GM18519 (cell line): ENCODE measurements at regions not wholly inside any gene's neighbourhood (a gene's known extent, or its start where the extent isn't known, plus 50 kb on each side); places are given as distances from the start of the nearest gene placed in this dataset.
A peak's percentile ranks its signal among the peaks of the same experiment; 100 is the strongest.

ENCODE experiments used
- ATAC-seq: cut with Tn5 transposase; IDR thresholded peaks from one replicate; pipeline ENCODE4 v1.9.1; 2021; ENCODE audit warnings: mild to moderate bottlenecking, moderate library complexity; ENCODE audit not compliant: unreplicated experiment, low FRiP score

DNA sequence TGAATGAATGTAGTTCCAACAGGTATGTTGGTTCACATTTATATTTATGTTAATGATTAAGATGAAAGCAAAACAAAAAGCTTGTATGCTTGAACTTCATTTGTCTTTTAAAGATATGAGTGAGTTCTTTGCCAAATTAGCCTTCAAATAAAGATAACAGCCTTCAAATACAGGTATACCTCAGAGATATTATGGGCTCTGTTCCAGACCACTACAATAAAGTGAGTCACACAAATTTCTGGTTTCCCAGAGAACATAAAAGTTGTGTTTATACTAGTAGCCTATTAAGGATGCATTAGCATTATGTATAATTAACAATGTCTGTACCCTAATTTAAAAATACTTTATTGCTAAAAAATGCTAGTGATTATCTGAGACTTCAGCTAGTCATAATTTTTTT lies 245.3 kb upstream of the MAN1A1 start:
- ATAC-seq: no peak

DNA sequence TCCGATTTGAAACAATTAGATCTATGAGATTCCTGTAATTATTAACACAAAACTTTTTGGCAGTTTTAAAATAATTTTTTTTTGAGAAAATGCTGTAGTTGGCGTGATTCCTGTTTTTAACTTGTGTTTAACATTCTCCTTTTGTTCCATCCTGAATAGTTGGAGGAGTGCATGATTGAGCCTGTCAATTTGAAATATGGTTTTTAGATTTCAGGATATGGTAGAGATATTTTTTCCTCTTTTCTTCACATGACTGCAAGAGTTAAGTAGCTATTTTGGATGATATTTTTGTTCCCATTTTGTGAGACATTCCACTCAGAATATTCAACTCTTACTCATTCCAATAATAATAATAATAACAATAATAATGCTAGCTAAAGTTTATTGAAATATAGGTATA lies 241.7 kb upstream of the MAN1A1 start:
- ATAC-seq: no peak

DNA sequence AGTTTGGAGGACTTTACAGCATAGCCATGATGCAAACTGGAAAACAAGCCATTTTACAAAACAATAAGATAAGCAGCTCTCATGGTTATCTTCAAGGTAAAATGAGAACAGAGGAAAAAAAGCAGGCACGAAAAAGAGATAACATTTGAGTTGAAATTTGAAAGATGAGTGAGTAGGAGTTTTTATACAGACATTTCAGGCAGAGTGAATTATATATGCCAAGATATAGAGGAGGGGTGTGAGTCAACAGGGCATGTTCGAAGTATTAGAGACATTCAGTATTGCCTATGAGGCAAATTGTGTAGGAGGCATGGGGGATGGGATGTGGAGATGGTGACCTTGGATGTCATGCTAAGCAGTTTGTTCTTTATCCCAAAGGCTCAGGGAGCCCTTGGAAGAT lies 240.5 kb upstream of the MAN1A1 start:
- no peak for ATAC-seq

DNA sequence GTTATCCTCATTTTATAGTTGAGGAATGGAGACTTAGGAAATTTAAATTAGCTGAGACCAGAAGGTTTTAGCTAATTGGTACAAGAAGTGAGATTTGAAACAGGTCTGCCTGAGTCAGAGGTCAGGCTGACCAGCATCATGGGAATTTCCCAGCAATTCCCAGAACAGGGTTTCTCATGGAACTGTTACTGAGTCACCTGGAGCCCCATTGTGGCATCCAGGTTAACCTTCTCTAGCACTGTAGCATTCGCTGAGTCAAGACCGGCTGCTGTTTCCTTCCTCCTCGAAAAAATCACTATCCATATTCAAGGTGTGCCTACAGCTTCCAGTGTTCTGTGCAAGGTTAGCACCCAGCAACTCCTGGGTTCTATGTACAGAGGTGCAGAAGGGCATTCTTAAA lies 238.0 kb upstream of the MAN1A1 start:
- ATAC-seq: no peak

DNA sequence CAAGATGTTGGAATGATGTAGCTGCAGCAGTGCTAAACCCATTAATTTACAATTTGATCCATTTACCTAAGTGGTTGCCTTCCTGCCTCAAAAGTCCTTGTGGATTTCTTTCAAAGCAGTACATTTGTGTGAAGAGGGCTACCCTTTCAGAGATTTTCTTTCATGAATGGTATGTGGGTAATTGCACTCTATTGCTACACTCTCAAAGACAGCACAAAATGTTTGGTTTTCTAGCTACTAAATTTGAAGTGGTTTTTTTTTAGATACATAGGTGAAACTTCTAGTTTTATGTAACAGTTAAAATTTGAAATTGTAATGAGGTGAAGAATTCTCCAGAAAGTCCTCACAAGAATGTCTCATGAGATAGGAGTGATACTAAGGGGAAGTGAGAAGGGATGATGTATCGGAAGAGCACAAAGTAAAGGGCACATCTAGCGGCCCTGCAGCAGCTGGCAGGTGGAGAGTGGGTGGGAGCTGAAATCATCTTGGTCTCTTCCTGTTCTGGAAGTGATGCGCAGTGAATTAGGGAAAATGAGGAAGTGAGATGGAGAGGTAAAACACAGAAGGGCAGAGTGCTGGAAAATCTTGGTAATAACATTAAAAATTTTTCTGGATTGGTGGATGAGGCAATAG lies 236.8 kb upstream of the MAN1A1 start:
- ATAC-seq: peak; percentile 93

DNA sequence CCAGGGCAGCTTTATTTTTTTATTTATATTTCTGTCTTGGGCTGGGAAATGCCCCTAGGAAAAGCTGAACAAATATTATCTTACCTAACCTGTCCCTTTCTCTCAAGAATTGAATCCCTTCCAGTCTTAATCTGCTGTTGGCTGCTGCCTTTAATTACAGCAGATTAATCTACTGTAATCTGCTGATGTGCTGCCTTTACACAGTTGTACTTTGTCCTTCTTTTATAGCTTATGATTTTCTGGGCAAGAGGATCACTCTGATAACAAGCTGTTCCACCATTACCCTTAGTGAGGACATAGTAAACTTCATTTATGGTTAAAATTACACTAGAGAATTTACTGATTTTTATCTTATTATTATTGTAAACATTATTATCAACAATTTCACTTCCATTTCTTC lies 234.5 kb upstream of the MAN1A1 start:
- ATAC-seq: no peak

DNA sequence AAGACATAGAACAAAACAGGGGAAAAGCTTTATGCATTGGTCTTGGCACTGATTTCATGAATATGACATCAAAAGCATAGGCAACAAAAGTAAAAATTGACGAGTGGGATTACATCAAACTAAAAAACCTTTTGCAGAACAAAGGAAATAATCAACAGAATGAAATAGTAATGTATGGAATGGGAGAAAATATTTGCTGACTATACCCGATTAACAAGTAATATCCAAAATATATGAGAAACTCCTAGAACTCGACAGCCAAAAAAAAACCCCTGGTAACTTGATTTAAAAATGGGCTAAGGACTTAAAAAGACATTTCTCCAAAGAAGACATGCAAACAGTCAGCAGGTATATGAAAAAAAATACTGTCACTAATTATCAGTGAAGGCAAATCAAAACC lies 231.7 kb upstream of the MAN1A1 start:
- ATAC-seq: no peak

DNA sequence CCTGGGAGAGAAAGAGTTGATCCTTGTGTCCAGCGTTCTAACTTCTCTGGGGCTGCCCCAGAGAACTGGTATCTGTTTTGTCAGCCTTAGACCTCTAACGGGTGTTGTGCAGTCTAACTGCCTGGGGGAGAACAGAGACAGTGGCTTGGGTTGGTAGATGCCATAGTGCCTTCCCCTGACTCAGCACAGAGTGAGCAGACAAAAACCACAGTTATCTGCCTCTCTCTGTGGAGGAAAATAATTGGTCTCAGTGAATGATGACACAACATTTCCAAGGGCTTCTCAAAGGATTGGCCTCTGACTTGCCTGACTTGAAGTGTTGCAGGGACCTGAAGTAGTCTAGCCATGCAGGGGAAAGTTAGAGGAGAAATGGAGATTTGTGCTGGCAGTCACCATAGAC lies 226.2 kb upstream of the MAN1A1 start:
- no peak for ATAC-seq

DNA sequence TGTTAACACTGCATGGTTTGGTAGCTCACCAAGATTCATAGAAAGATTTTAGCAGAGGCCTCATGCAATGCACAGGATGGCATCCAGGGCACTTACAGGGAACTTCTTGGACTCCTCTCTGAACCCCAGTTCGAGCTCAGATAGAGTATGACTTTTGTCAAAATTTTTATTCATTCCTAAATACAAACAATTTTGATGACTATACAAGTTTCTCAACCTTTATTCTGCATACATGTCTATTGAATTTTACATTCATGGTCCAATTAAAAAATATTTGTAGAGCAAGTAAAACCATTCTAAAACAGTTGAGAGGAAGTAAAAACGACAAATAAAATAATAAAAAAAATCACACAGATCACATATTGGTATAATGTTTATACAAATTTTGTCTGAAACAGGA lies 219.0 kb upstream of the MAN1A1 start:
- no peak for ATAC-seq

DNA sequence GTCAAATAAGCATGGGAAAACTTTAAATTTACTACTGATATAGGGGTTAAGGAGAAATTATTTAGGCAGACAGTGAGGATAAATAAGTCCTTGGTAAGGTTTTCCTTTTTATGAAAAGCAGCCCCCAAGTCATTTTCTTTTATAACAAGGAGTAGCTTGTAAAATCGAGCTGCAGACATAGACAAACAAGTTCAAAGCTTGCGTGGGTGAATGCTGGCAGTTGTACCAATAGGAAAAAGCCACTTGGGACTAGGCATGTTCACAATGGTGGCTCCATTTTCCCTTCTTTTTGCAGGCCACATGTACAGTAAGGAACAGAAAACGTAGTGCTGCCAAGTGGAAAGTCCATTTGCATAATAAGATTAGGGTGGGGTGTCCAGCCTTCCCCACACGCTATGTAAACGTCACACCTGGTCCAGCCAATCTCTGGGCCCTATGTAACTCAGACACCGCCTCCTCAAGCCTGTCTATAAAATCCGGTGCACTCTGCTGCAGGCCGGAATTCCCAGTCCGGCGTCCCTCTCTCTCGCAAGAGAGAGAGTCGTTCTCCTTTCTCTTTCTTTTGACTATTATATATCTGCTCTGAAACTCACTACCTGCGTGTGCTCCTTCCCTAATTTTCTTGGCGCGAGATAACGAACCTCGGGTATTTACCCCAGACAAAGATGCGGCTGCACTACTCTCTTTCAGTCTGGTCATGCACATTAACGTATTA lies 217.1 kb upstream of the MAN1A1 start:
- ATAC-seq: no peak

DNA sequence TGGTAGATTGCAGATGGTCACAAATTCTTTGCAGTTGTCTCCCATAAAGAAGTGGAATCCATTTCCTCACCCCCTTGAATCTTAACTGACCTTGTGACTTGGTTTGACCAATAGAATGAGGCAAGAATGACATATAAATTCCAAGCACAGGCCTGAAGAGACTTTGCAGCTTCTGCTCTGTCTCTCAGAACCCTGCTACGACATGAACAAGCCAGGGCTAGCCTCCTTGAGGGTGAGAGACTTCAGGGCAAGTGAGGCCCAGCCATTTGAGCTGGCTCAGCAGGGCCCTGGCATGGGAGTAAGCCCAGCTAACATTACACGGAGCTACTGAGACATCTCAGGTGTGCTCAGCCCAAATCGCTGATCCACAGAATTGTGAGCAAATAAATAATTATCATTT lies 216.3 kb upstream of the MAN1A1 start:
- ATAC-seq: no peak

DNA sequence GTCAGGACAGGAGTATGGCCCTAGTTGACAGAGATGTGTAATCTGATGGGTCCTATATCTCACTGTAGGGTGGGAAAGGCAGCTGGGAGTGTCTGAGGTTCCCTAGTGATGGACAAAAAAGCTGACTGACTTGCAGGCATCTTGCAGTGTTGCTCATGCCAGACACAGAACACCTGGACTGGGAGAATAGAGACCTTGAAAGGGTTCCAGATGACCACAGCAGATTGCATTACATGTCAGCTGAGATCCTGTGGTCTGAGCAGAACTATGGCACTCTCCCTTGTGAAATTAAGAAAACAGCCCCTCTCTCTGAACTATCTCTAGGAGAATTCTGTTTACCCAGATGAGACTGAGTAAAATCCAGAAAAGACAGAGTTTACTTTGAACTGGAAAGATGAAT lies 212.6 kb upstream of the MAN1A1 start:
- no peak for ATAC-seq

DNA sequence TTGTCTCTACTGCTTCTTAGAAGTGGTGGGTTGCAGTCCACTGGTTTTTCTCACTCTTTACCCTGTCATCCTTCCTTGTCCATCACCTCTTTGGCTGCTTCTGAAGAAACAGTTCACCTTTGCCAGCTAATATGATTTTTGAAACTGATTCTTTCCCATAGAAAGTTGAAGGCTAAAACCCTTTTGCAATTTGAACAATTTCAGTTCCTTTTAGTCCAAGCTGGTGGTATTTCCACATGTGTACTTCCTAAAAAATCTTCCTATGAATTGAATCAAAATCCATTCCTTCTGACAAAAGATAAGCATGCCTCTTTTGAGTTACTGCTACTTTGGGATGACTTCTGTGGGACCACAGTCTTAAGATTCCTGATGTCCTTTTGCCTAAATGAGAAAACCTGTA lies 210.0 kb upstream of the MAN1A1 start:
- ATAC-seq: no peak

DNA sequence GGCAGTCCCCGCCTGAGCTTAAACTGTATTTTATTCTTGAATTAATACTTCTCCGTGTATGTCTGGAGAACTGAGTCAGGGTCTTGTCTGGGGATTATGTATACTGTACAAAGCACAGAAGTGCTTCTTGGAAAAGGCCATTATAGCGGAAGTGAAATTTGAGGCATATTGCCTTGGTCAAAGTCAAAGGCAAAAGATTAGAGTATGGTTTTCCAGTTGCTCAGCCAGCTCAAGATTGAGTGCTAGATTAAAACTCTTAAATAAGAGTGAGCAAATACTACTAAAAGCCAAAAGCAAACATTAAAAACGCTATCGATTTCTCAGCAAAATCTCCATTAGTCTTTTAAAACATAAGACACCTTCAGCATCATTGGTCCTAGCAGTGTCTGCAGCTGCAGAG lies 207.7 kb upstream of the MAN1A1 start:
- ATAC-seq: no peak

DNA sequence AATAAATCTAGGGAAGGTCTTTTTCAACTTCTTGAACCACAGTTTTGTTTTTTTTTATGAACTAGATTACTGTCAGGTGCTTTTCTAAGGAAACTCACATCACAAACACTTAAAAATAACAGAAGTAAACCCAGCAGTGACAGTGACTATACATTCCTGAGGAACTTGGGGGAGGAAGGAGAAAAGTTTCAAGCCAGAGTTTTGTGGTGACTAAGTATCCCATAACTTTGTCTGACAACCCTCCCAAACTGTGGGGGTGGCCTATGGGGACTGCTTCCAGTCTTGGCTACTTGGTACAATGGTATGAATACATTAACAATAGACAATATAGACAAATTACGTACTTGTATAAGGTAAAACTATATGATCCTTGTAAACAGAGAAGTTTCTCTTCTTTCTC lies 202.5 kb upstream of the MAN1A1 start:
- ATAC-seq: no peak

DNA sequence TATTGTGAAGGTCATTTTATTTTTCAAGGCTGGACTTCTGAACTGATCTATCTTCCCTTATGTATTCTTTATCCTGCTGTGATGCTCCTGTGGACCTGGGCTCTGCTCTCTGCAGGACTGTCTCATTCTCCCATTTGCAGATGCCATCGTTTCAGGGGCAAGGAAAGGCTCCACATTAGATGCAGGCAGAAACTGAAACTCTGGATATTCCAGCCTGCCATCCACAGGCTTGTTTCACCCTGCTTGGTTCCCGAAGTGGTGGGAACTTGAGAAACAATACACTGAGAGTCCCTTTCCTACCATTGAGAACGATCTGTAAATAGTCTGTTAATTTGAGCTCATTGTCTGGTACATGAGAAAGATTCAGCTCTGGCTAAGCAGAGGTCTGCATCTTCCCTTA lies 197.5 kb upstream of the MAN1A1 start:
- ATAC-seq: no peak

DNA sequence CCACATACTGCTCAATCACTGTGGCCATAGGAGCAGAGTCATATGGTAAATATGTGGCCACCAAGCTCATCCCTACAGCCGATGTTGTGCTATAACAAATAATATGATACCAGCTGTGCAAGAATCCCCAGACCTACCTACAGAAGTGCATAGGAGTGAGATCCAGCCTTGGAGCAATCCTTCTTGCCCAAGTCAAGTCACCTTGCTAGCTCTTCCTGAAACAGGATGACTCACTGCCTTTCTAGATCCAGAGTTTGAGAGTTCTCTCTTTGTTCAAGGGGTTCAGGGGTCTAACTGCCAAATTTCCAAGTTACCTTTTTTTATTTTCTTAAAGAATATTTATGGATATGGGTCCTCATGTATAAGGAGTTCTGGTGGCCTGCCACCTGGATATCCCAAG lies 195.7 kb upstream of the MAN1A1 start:
- ATAC-seq: no peak

DNA sequence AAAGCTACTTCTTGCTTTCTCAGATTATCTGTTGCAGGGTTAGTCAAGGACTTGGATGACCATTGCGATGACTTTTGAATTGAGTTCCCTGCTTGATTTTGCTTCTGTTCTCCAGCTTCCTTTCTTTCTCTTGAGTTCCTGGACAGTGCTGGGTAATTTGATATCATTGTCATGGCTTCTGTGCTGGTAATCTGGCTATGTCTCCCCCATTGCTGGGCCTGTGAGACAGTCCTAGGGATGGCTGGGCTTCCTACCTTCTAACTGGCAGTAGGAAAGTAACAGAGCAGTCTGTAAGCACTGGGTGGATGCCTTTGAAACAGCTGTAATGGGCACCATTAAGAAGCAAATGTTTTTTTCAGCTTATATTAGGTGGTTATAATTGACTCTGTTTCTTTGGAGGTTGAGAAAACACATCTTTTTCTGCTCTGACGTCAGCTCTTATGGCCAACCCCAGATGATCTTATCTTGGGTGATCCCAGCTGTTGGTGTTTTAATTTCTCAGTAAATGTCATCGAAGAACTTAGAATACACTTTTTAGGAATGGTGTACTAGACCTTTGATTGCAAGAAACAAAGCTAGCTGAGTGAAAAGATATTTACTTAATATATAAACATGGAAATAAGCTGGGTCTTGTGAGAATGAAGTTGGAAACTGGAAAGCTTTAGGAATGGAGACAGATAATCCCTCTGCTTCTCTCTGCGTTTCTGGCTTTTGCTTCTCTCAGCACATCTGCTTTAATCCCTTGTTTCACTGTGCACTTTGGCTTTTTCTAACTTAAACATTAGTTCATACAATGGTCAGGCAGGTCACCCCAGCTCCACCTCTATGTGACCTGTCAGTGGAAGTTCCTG lies 195.0 kb upstream of the MAN1A1 start:
- ATAC-seq: no peak

DNA sequence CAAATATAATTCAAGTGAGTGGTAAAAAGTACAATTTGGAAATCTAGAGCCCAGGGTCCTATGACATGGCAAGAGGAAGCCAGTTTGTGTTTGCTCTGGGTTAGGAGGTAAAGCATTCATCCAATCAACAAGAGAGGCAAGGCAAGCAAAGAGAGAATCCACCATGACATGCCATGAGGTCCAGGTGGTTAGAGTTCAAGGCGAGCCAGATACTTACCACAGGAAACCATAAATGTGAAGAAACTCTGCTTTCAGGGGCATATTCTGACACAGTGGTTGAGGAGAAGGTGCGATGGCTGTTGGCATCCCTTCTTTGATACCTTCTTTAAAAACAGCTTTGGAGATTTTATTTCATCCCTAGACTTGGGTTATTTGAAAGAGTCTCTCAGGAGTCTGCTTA lies 193.8 kb upstream of the MAN1A1 start:
- ATAC-seq: no peak

DNA sequence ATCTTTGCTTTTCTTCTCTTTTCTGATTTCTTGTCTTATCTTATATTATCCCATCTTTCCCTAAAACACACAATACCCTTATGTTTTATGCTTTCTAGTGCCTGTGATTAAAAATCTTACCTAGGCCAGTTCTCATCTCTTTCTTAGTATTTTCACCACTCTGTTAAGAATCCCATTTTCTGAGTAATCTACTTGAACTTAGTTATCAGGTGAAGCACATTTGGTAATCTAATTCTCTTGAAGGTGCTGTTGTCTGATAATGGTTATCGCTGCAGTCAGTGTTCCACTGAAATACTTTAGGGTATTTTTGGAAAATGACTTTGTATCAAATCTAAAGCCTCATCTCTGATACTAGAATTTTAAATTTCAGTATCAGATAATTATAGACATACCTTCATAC lies 192.5 kb upstream of the MAN1A1 start:
- ATAC-seq: no peak

DNA sequence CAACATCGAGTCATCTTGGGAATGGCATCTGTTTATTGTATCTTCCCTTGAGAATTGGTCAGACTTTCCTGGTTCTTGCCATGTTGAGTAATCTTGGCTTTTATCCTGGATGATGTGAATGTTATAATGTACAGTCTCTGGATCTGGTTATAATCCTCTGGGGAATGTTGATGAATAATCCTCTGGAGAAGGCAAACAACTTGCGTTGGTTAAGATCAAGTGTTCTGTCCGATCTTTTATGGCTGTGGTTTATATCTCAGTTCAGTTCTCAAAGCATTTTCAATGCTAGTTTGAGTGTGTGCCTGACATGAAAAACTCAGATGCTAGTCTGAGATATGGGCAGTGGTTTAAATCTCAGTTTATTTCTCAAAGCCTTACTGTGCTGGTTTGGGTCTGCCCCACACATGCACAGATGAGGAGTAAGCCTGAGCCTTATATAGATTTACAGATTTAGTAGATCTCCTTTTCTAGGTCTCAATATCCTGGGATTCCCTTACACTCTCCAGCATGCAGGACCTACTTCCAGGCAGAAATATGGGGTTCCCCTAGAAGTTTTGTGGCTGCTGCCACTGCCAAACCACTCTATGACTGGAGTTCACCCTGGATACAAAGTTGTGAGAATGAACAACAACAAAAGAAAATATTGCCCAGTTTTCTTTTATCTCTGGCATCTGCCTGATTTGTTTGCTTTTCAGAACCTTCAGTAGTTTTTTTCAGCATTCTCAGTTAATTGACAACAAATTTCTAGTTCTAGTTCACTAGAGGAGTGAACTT lies 191.8 kb upstream of the MAN1A1 start:
- ATAC-seq: no peak
